DOHH2 (cell line): ENCODE measurements at regions not wholly inside any gene's neighbourhood (a gene's known extent, or its start where the extent isn't known, plus 50 kb on each side); places are given as distances from the start of the nearest gene placed in this dataset.

ENCODE experiments used
- H3F3A ChIP-seq: fragments of 200-600 bp; sonication (generic), shearing (Covaris generic); 2 replicates; pipeline ENCODE4 v1.6.0; 2016; ENCODE audit warnings: antibody characterized with exemption, mild to moderate bottlenecking; ENCODE audit not compliant: control insufficient read depth, insufficient read depth
- H3K27ac ChIP-seq: fragments of 200-600 bp; sonication (generic); 2 replicates; pipeline ENCODE4 v1.5.1; 2014; ENCODE audit warnings: low read depth, mild to moderate bottlenecking, low read length, moderate library complexity
- H3K27me3 ChIP-seq: fragments of 200-600 bp; sonication (generic); 2 replicates; pipeline ENCODE4 v1.6.1; 2014; ENCODE audit warnings: mild to moderate bottlenecking, low read length, mixed read lengths; ENCODE audit not compliant: control insufficient read depth
- H3K36me3 ChIP-seq: fragments of 200-600 bp; sonication (generic); 2 replicates; pipeline ENCODE4 v1.6.1; 2014; ENCODE audit warnings: mild to moderate bottlenecking, low read length, moderate library complexity, mixed read lengths; ENCODE audit not compliant: control insufficient read depth
- H3K4me1 ChIP-seq: fragments of 200-600 bp; sonication (generic); 2 replicates; pipeline ENCODE4 v1.6.1; 2014; ENCODE audit warnings: mild to moderate bottlenecking, low read length, mixed read lengths; ENCODE audit not compliant: control insufficient read depth
- H3K4me2 ChIP-seq: fragments of 200-600 bp; sonication (generic); 2 replicates; pipeline ENCODE4 v1.6.0; 2014; ENCODE audit warnings: mild to moderate bottlenecking, low read length, moderate library complexity
- H3K4me3 ChIP-seq: fragments of 200-600 bp; sonication (generic); 2 replicates; pipeline ENCODE4 v1.5.1; 2014; ENCODE audit warnings: mild to moderate bottlenecking, low read length, mixed read lengths
- H3K79me2 ChIP-seq: fragments of 200-600 bp; sonication (generic); 2 replicates; pipeline ENCODE4 v1.6.1; 2014; ENCODE audit warnings: mild to moderate bottlenecking, low read length, mixed read lengths; ENCODE audit not compliant: control insufficient read depth
- H3K9me2 ChIP-seq: fragments of 200-600 bp; sonication (generic); replicated peaks from 2 replicates; pipeline ENCODE4 v1.6.1; 2014; ENCODE audit warnings: mild to moderate bottlenecking, low read length, mixed read lengths; ENCODE audit not compliant: control insufficient read depth
- H3K9me3 ChIP-seq: fragments of 200-600 bp; sonication (generic); 2 replicates; pipeline ENCODE4 v1.6.1; 2014; ENCODE audit warnings: antibody characterized with exemption, low read length, mixed read lengths; ENCODE audit not compliant: control insufficient read depth, insufficient read depth
- H4K20me1 ChIP-seq: fragments of 200-600 bp; sonication (generic); 2 replicates; pipeline ENCODE4 v1.6.0; 2014; ENCODE audit warnings: low read depth, mild to moderate bottlenecking, antibody characterized with exemption, low read length, moderate library complexity; ENCODE audit not compliant: control insufficient read depth, insufficient read depth
- CTCF ChIP-seq: fragments of 200-600 bp; sonication (generic); IDR thresholded peaks from one replicate; pipeline ENCODE4 v1.5.1; 2014; ENCODE audit warnings: antibody characterized with exemption, mild to moderate bottlenecking, low read depth, low read length; ENCODE audit not compliant: poor library complexity, severe bottlenecking
- EZH2phosphoT487 ChIP-seq: fragments of 200-600 bp; sonication (generic); IDR thresholded peaks from 2 replicates; pipeline ENCODE4 v1.6.1; 2017; ENCODE audit warnings: borderline replicate concordance, mild to moderate bottlenecking, antibody characterized with exemption, low read length, moderate library complexity, mixed read lengths

DNA sequence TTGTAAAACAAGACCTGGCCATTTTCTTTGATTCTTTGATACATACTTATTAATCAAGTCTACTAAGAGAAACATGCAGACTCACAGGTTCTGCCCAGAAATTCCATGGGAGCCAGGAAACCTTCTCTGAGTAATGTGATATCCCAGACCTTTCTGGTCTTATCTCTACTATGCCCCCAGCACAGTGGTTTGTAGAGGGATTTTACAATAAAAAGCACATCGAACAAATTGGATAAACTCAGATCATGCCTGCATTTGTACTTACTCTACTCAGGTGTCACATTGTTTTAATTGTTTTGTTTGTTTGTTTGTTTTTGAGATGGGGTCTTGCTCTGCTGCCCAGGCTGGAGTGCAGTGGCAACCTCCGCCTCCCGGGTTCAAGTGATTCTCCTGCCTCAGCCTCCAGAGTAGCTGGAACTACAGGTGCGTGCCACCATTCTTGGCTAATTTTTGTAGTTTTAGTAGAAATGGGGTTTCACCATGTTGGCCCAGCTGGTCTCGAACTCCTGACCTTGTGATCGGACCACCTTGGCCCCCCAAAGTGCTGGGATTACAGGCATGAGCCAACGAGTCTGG is 179.5 kb downstream of the ZNF608 start:
- Histone ChIP-seq H3K4me1 (peaks cover 7% of the 10 kb centered on the region), H3K27me3 (no peaks in the 10 kb centered on the region), H3K4me2 (no peak overlapping the region), H3K27ac (no peak overlapping the region), H3K79me2 (no peaks in the 10 kb centered on the region), H3K36me3 (no peaks in the 10 kb centered on the region), H3K4me3 (no peak overlapping the region), H4K20me1 (no peaks in the 10 kb centered on the region), H3K9me2 (no peaks in the 10 kb centered on the region), H3F3A (no peaks in the 10 kb centered on the region), H3K9me3 (no peaks in the 10 kb centered on the region)
- no peak for TF ChIP-seq EZH2phosphoT487
- no peak for TF ChIP-seq CTCF

GRCh38 chr5:124561451-124561850 is 185.0 kb downstream of the ZNF608 start:
- no peaks in the 10 kb centered on the region for H3K36me3 ChIP-seq
- H3K9me2 ChIP-seq: no peaks in the 10 kb centered on the region
- no peak overlapping the region for H3K4me2 ChIP-seq
- H3K4me1 ChIP-seq: no peaks in the 10 kb centered on the region
- no peaks in the 10 kb centered on the region for H3F3A ChIP-seq
- H3K27me3 ChIP-seq: no peaks in the 10 kb centered on the region
- H3K9me3 ChIP-seq: peaks cover 3% of the 10 kb centered on the region; the same call in 1 of the 2 replicates
- no peaks in the 10 kb centered on the region for H4K20me1 ChIP-seq
- H3K79me2 ChIP-seq: no peaks in the 10 kb centered on the region
- no peak overlapping the region for H3K27ac ChIP-seq
- H3K4me3 ChIP-seq: no peak overlapping the region
- TF ChIP-seq CTCF (no peak), EZH2phosphoT487 (no peak)

GRCh38 chr5:124560370-124560769 is 186.1 kb downstream of the ZNF608 start:
- Histone ChIP-seq H3K4me2 (no peak overlapping the region), H3K9me3 (peaks cover 3% of the 10 kb centered on the region; the same call in 1 of the 2 replicates), H3K27ac (no peak overlapping the region), H3F3A (no peaks in the 10 kb centered on the region), H3K9me2 (no peaks in the 10 kb centered on the region), H3K27me3 (no peaks in the 10 kb centered on the region), H3K79me2 (no peaks in the 10 kb centered on the region), H3K4me1 (no peaks in the 10 kb centered on the region), H4K20me1 (no peaks in the 10 kb centered on the region), H3K36me3 (no peaks in the 10 kb centered on the region), H3K4me3 (no peak overlapping the region)
- TF ChIP-seq EZH2phosphoT487 (no peak), CTCF (no peak)

DNA sequence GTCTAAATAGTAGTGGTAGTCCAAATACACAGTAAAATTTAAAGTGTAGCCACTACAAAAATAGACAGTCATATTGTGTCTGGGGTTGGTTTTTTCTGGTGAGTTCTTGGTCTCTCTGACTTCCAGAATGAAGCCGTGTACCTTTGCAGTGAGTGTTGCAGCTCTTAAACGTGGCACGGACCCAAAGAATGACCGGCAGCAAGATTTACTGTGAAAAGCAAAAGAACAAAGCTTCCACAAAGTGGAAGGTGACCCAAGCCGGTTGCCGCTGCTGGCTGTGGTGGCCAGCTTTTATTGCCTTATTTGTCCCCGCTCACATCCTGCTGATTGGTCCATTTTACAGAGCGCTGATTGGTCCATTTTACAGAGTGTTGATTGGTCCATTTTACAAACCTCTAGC is 188.7 kb downstream of the ZNF608 start:
- Histone ChIP-seq H3K27ac (no peak overlapping the region), H4K20me1 (no peaks in the 10 kb centered on the region), H3F3A (no peaks in the 10 kb centered on the region), H3K4me2 (no peak overlapping the region), H3K4me3 (no peak overlapping the region), H3K27me3 (no peaks in the 10 kb centered on the region), H3K79me2 (no peaks in the 10 kb centered on the region), H3K9me2 (no peaks in the 10 kb centered on the region), H3K4me1 (no peaks in the 10 kb centered on the region), H3K36me3 (no peaks in the 10 kb centered on the region), H3K9me3 (peaks cover 3% of the 10 kb centered on the region; the same call in 1 of the 2 replicates)
- TF ChIP-seq CTCF (no peak), EZH2phosphoT487 (no peak)
